GM04504 (cell line): ENCODE measurements at regions not wholly inside any gene's neighbourhood (a gene's known extent, or its start where the extent isn't known, plus 50 kb on each side); places are given as distances from the start of the nearest gene placed in this dataset.

Experiments used
- DNase-seq: peaks from one replicate; pipeline ENCODE4 v3.0.0-alpha.2; 2012; ENCODE audit warnings: low read depth

GRCh38 chr6:84524636-84525035, 239.8 kb downstream of the TBX18 start:
- no peak for DNase-seq

DNA sequence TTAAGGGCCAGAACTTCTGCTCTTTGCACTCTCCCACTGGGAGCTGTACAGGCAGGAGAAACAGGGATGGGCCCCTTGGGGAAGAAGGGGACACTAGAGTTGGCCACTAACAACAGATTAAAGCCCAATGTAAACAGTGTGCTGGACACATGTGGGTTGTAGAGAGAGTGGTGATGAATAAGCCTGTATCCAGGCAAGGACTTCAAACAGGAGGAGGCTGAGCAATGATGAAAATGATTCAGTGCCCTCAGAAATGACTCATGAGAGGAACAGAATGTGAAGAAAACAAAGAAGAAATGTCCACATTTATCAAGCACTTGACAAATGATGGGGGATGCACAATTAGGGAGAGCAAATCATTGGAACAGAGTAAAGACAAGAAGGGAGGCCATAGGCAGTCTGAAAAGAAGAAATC, 242.3 kb downstream of the TBX18 start:
- DNase-seq, result peak; percentile 72

GRCh38 chr6:84521511-84521910, 242.9 kb downstream of the TBX18 start:
- DNase-seq, result no peak

GRCh38 chr6:84517741-84518530, 246.5 kb downstream of the TBX18 start:
- no peak for DNase-seq

DNA sequence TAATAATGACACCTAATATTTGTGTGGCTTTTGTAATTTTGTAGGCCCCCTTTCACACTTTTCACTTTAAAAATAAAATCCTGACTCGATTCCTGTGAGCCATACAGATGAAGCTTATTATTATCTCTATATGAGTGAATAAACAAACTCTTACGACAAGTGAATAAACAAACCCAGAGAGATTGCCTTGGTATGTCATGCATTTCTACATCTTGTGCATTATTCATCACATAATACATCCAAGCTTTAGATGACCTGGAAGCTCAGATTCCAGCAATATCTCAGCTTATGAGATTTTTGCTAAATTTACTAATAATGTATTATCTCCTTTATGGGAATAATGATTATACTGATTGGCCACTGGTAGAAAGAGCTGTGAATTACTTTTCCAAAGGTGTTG, 248.2 kb downstream of the TBX18 start:
- no peak for DNase-seq

DNA sequence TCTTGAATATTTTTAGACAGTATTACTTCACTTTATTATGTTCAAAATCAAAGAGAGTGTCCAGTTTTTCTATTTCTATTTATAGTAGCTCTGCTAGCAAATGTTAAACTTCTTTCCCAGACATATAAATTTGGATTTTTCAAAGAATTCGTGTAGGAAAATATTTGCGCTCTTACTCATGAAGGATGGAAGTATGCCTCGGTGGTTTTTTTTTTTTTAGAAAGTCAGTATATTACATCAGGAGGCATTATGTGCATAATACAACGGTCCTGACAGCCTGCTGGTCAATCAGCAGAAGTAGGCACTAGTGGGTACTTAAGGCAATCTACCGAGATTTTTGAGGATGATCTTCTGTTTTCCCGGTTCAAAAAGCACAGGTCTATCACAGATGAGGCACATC, 249.3 kb downstream of the TBX18 start:
- DNase-seq, result no peak

GRCh38 chr6:84514089-84514971, 250.1 kb downstream of the TBX18 start:
- no peak for DNase-seq

GRCh38 chr6:84512391-84512790, 252.0 kb downstream of the TBX18 start:
- DNase-seq, result no peak

DNA sequence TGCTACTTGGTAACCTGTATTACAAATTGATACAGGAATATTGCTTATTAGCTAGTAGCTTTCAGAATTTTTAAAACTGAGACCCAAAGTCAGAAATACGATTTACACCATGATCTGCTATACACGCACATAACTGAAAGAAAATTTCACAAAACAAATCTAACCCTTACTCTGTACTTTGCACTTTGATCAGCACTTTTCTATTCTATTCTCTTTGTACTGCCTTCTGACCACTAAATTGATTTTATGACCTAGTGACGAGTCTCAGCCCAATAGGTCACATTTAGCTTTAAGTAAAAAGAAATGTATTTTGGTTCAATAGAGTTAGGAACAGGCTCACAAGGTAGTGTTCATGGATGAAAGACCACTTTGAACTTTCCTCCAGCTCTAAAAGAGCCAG, 252.5 kb downstream of the TBX18 start:
- no peak for DNase-seq

DNA sequence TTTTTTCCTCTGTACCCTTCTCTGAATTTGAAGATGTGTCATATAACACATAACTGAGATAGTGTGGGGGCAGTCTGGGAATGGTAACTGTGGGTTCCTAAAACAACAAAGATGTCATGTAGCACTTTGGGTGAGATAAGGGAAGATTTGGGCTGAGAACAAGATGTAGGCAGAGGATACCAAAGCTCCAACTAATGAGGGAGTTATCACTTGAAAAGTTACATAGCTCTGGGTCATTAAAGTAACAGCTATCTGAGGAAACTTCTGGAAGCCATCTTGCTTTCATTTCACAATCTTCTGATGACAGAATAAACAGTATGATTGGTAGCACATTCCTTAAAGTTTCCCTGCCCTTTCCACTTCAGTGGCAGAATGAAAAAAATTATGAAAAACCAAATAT, 255.4 kb downstream of the TBX18 start:
- peak; percentile 26 for DNase-seq

DNA sequence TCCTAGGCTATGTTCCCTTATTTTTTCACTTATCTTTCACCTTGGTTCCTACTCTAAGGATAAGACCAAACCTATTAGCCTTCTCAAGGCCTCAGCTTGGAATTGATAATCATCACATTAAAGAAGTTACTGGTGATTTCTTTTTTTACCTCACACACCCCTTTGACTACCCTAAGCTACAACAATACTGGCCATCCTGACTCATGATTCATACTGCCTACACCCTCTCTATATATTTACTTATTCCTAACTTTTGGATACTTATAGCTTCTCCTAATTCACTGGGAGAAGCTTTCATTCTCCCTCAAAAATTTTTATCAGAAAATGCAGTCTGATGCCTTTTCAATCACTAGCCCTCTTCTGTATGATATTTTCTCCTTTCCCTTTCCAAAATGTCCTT, 256.1 kb downstream of the TBX18 start:
- DNase-seq, result no peak

DNA sequence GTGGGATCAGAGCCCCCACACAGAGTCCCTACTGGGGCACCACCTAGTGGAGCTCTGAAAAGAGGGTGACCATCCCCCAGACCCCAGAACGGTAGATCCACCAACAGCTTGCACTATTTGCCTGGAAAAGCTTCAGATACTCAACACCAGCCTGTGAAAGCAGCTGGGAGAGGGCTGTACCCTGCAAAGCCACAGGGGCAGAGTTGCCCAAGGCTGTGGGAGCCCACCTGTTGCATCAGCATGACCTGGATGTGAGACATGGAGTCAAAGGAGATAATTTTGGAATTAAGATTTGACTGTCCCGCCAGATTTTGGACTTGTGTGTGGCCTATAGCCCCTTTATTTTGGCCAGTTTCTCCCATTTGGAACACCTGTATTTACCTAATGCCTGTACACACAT, 260.4 kb downstream of the TBX18 start:
- no peak for DNase-seq

DNA sequence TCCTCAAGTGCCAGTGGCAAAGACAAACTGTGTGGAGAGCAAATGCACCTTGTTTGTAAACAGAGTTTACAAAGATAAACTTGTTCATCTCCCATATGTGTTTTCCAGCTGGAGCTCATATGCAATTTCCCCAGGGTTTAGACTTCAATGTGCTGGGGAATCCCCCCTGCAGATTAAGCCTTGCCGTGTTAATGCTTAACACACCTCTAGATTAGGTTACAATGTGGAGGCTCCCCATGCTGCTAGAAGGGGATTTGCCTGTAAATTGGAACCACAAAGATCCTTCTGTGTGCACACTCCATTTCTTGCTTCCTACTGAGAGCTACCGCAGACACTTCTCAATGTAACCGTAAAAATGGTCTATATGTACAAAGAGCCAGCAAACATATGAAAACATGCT, 263.1 kb downstream of the TBX18 start:
- no peak for DNase-seq

GRCh38 chr6:84500726-84501125, 263.7 kb downstream of the TBX18 start:
- no peak for DNase-seq

- DNase-seq, result no peak
Observed at GRCh38 chr6:84498905-84499304, 265.5 kb downstream of the TBX18 start.

DNA sequence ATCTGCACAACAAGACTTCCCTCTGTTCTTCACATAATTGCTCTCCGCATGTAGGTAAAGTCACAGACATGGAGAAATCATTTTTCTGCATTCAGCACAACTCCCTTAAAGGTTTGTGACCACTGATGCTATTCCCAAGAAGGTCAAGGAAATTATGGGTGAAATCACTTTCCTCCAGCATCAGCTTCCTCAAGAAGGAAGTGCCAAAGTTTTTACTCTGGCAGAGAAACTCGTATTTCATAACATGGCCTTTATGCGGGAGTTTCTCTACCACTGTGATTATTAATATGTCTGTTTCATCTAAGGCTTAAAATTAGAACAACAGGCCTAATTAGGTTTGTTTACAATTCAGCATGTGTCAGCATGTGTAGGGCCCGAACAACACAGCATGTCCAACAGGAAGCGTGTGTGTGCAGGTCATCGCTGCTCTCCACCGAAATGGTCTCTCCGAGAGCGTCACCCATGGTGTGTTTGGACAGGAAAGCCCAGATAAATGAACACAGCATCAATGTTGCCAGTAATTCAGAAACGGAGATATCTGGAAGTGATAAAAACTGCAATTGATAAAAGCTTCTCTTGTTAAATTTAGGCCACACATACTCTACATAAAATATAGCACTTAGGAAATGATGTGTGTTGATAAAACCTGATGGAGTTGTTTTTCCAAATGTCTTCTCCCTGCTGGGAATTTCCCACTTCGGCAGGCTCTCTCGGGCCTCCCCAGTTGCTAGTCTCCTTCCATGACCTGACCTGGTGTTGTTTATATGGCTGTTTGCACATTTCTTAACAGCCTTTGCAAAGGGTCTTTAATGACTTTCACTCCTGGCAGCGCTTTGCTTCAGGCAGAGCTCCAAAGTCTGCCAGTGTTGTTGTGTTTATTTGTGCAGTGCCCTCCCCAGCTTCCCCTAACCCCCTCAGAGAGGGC, 265.1 kb upstream of the CEP162 start:
- no peak for DNase-seq

DNA sequence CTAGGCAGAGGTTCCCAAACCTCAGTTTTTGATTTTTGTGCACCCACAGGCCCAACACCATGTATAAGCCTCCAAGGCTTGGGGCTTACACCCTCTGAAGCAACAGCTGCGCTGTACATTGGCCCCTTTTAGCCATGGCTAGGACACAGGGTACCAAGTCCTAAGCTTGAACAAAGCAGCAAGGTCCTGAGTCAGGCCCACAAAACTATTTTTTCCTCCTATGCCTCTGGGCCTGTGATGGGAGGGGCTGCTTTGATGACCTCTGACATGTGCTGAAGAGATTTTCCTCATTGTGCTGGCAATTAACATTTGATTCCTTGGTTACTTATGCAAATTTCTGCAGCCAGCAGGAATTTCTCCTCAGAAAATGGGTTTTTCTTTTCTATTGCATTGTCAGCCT, 262.2 kb upstream of the CEP162 start:
- DNase-seq, result no peak

DNA sequence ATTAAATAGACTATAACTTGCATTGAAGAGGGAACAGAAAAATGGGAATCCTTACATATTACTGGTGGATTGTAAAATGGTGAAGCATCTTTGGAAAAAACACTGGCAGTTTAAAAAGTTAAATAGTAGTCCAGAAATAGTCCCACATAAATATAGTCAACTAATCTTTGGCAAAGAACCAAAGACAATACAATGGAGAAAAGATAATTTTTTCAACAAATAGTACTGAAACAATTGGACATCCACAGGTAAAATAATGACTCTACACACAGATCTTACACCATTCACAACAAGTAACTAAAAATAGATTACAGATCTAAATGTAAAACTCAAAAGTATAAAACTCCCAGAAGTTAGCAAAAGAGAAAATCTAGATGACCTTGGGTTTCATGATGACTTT, 259.1 kb upstream of the CEP162 start:
- no peak for DNase-seq

- no peak for DNase-seq
Observed at GRCh38 chr6:84469144-84469543, 241.7 kb upstream of the CEP162 start.

DNA sequence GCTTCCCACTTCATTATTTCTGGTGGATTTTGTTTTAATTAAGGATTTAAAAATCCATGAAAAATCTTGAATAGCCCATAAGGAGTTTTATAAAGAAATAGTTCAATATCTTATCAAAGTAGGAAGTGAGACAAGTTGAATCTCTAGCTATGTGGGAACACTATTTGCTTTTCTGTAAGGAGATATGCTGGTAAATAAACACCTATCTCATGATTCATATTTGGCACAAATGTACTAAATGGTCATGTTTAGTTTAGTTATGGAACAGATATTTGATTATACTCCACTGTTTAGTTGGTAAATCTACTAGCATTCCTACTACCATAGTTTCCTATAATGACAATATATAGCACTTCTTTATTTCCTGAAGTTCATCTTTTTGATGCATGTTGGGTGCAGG, 239.9 kb upstream of the CEP162 start:
- DNase-seq, result no peak

GRCh38 chr6:84466511-84466910, 239.1 kb upstream of the CEP162 start:
- peak; percentile 22 for DNase-seq

- no peak for DNase-seq
Observed at GRCh38 chr6:84464471-84464870, 237.0 kb upstream of the CEP162 start.
